GM12891 (cell line): ENCODE measurements at regions not wholly inside any gene's neighbourhood (a gene's known extent, or its start where the extent isn't known, plus 50 kb on each side); places are given as distances from the start of the nearest gene placed in this dataset.

Experiments
- POLR2A ChIP-seq: IDR thresholded peaks from 2 replicates; pipeline ENCODE4 v1.6.1; 2011; ENCODE audit warnings: low read depth, low read length, control low read depth
- POLR2AphosphoS5 ChIP-seq: IDR thresholded peaks from 2 replicates; pipeline ENCODE4 v1.6.1; 2011; ENCODE audit warnings: low read depth, low read length, control low read depth

DNA sequence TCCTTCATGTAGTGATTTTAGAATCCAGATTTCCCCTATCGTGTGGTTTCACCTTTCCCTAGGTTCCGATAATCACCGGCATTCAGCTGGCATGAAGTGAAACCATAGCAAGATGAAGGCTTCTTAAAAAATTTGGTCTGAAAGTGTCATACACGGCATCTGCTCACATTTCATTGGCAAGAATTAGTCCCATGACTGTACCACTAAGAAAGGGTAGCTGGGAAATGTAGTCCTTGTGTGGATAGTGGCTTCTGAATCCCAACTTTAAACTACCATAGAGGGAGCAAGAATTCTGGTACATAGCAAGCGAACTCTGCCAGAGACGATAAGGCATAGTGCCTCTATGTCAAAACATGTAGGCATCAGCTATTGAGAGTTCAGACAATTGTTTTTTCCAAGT lies 360.1 kb upstream of the TBX3 start:
- TF ChIP-seq POLR2AphosphoS5 (no peak), POLR2A (no peak)
